Cardiac septum (tissue), 1 donor: ENCODE measurements at regions not wholly inside any gene's neighbourhood (a gene's known extent, or its start where the extent isn't known, plus 50 kb on each side); places are given as distances from the start of the nearest gene placed in this dataset.

Source experiments
- DNase-seq: peaks from one replicate; pipeline ENCODE4 v3.0.0-alpha.2; 2020; ENCODE audit warnings: low spot score
- intact Hi-C: fragments of 100-400 bp; cut with DNase I; formaldehyde crosslinking; loops from one replicate; pipeline ENCODE4 v1.14.0; 2022
- donor health status: DM: no; HTN: no; CAD: no.

- intact Hi-C loops, result no loop called here
- no peak for DNase-seq
Observed at GRCh38 chr21:22597660-22598255, 1599.5 kb downstream of the NCAM2 start.

GRCh38 chr21:22609802-22610201, 1611.6 kb downstream of the NCAM2 start:
- intact Hi-C loops, result no loop called here
- no peak for DNase-seq

GRCh38 chr21:22627911-22628310, 1629.7 kb downstream of the NCAM2 start:
- DNase-seq, result no peak
- intact Hi-C loops, result no loop called here

- intact Hi-C loops, result no loop called here
- DNase-seq, result no peak
Observed at GRCh38 chr21:22630953-22631465, 1632.8 kb downstream of the NCAM2 start.

- DNase-seq, result no peak
Observed at GRCh38 chr21:22632176-22632575, 1634.0 kb downstream of the NCAM2 start.

GRCh38 chr21:22649246-22649645, 1651.0 kb downstream of the NCAM2 start:
- intact Hi-C loops, result no loop called here
- DNase-seq, result no peak

More at GRCh38 chr21:22632176-22632575, 1634.0 kb downstream of the NCAM2 start:
- intact Hi-C loops, result no loop called here

GRCh38 chr21:22650226-22650625, 1652.0 kb downstream of the NCAM2 start:
- intact Hi-C loops, result no loop called here

GRCh38 chr21:22657781-22658180, 1659.6 kb downstream of the NCAM2 start:
- DNase-seq, result no peak
- intact Hi-C loops, result no loop called here

More at GRCh38 chr21:22650226-22650625, 1652.0 kb downstream of the NCAM2 start:
- DNase-seq, result no peak

GRCh38 chr21:22670148-22670547, 1671.9 kb downstream of the NCAM2 start:
- intact Hi-C loops, result no loop called here
- no peak for DNase-seq

GRCh38 chr21:22679207-22679606, 1681.0 kb downstream of the NCAM2 start:
- intact Hi-C loops, result no loop called here
- DNase-seq, result peak; percentile 75

- DNase-seq, result no peak
- intact Hi-C loops, result no loop called here
Observed at GRCh38 chr21:22691658-22692057, 1693.4 kb downstream of the NCAM2 start.

GRCh38 chr21:22703521-22703920, 1705.3 kb downstream of the NCAM2 start:
- intact Hi-C loops, result no loop called here
- DNase-seq, result no peak

GRCh38 chr21:22710721-22711120, 1712.5 kb downstream of the NCAM2 start:
- intact Hi-C loops, result no loop called here
- DNase-seq, result no peak

GRCh38 chr21:22711636-22712035, 1713.4 kb downstream of the NCAM2 start:
- no peak for DNase-seq
- intact Hi-C loops, result no loop called here

GRCh38 chr21:22725436-22725835, 1727.2 kb downstream of the NCAM2 start:
- intact Hi-C loops, result no loop called here
- DNase-seq, result no peak

- no peak for DNase-seq
- intact Hi-C loops, result no loop called here
Observed at GRCh38 chr21:22728091-22728490, 1729.9 kb downstream of the NCAM2 start.

- no peak for DNase-seq
- intact Hi-C loops, result no loop called here
Observed at GRCh38 chr21:22743085-22743484, 1744.9 kb downstream of the NCAM2 start.

GRCh38 chr21:22754746-22755145, 1756.5 kb downstream of the NCAM2 start:
- DNase-seq, result no peak
- intact Hi-C loops, result no loop called here

GRCh38 chr21:22758478-22758877, 1760.3 kb downstream of the NCAM2 start:
- intact Hi-C loops, result no loop called here
- DNase-seq, result no peak

- no peak for DNase-seq
- intact Hi-C loops, result no loop called here
Observed at GRCh38 chr21:22762463-22762862, 1764.3 kb downstream of the NCAM2 start.

- intact Hi-C loops, result no loop called here
- no peak for DNase-seq
Observed at GRCh38 chr21:22763442-22763841, 1765.2 kb downstream of the NCAM2 start.

GRCh38 chr21:22764222-22764621, 1766.0 kb downstream of the NCAM2 start:
- intact Hi-C loops, result no loop called here
- no peak for DNase-seq
